Activated naive CD8-positive, alpha-beta T cell treated with anti-CD3 and anti-CD28 coated beads, Interleukin-2, amount 50 U/mL, for 24 hours (primary cell): ENCODE measurements at regions not wholly inside any gene's neighbourhood (a gene's known extent, or its start where the extent isn't known, plus 50 kb on each side); places are given as distances from the start of the nearest gene placed in this dataset.

Experiments
- ATAC-seq: fragments of 150-1000 bp; cut with Tn5 transposase; one replicate; pipeline ENCODE4 v1.10.0; 2021
- DNase-seq: peaks from one replicate; pipeline ENCODE4 v3.0.0; 2021
- H3K27ac Mint-ChIP-seq: one replicate; pipeline ENCODE4 v1.8.0; 2021; ENCODE audit warnings: mild to moderate bottlenecking, mixed read lengths
- H3K27me3 Mint-ChIP-seq: one replicate; pipeline ENCODE4 v1.8.0; 2021; ENCODE audit warnings: mixed read lengths
- H3K36me3 Mint-ChIP-seq: one replicate; pipeline ENCODE4 v1.8.0; 2021; ENCODE audit warnings: low read depth, mixed read lengths
- H3K4me1 Mint-ChIP-seq: one replicate; pipeline ENCODE4 v1.8.0; 2021; ENCODE audit warnings: mixed read lengths
- H3K4me3 Mint-ChIP-seq: one replicate; pipeline ENCODE4 v1.8.0; 2021; ENCODE audit warnings: mild to moderate bottlenecking, moderate library complexity, mixed read lengths
- H3K9me3 Mint-ChIP-seq: one replicate; pipeline ENCODE4 v1.8.0; 2021; ENCODE audit warnings: mixed read lengths

DNA sequence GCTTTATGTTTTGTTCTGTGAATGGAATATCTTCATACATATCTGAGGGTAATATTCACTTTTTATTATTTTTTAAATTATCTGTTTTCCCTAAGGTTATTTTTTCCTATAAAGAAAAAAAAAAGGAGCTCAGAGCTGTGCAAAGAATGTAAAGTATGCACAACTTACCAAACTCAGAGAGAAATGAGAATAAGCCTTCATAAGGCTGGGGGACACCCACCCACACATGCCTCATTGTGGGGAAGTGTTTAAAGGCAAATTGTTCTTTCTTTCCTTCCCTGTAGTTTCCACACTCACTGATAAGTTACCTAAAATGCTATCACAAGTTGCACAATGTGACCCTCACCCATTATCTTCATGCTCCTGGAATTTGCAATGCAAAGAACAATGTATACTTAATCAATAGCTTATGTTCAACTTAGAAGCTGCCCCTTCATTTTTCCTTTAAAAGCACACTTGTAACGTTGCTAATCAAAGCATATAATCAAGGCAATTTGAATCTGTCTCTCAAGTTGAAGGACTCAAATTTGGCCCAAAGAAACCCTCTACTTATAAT, 108.1 kb downstream of the GNAT3 start:
- ATAC-seq (no peak), DNase-seq (no peak)
- Mint-ChIP-seq H3K4me1 (no peaks in the 10 kb centered on the region), H3K36me3 (no peaks in the 10 kb centered on the region), H3K27ac (no peak overlapping the region), H3K27me3 (no peaks in the 10 kb centered on the region), H3K4me3 (no peak overlapping the region), H3K9me3 (peaks cover 5% of the 10 kb centered on the region)

GRCh38 chr7:80401708-80402107, 110.2 kb downstream of the GNAT3 start:
- Mint-ChIP-seq H3K27me3 (no peaks in the 10 kb centered on the region), H3K27ac (no peak overlapping the region), H3K4me1 (no peaks in the 10 kb centered on the region), H3K9me3 (peaks cover 5% of the 10 kb centered on the region), H3K4me3 (no peak overlapping the region), H3K36me3 (no peaks in the 10 kb centered on the region)
- DNase-seq = no peak
- ATAC-seq = no peak

GRCh38 chr7:80393786-80394185, 118.1 kb downstream of the GNAT3 start:
- no peak overlapping the region for H3K4me3 Mint-ChIP-seq
- H3K27me3 Mint-ChIP-seq = no peaks in the 10 kb centered on the region
- H3K27ac Mint-ChIP-seq = no peak overlapping the region
- H3K9me3 Mint-ChIP-seq = no peaks in the 10 kb centered on the region
- H3K36me3 Mint-ChIP-seq = no peaks in the 10 kb centered on the region
- ATAC-seq (no peak), DNase-seq (no peak)
- H3K4me1 Mint-ChIP-seq = no peaks in the 10 kb centered on the region

DNA sequence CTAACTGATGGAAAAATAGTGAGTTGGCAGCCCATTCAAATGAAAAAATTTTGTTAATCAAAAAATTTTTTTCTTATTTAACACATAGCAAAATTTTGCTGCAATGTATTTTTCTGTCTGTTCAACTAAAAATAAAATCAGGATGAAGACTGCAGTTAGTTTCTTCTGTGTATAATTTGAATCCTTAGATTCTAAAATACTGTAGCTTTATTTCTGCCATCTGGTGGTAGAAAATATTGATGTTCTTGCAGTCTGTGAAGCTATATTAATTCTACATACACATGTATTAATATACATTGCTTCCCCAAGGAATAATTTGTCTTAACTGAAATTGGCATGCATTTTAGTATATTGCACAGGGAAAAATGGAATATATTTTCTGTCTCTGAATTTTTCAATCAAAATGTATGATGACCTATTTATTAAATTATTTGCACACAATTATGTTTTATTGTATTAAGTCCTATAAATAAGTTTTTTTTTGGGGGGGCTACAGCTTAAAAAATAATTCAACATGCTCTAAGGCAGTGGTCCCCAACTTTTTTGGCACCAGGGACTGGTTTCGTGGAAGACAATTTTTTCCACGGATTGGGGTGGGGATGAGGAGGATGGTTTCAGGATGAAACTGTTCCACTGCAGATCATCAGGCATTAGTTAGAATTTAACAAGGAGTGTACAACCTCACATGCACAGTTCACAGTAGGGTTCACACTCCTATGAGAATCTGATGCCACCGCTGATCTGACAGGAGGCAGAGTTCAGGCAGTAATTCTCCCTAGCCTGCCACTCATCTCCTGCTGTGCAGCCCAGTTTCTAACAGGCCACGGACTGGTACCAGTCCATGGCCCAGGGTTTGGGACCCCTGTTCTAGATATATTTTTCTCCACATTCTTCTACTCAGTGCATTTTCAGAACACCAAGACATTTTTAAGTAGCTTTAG, 119.4 kb downstream of the GNAT3 start:
- Mint-ChIP-seq H3K27me3 (no peaks in the 10 kb centered on the region), H3K36me3 (no peaks in the 10 kb centered on the region), H3K4me1 (no peaks in the 10 kb centered on the region), H3K4me3 (no peak overlapping the region), H3K27ac (no peak overlapping the region), H3K9me3 (no peaks in the 10 kb centered on the region)
- no peak for DNase-seq
- ATAC-seq = no peak

- ATAC-seq (no peak), DNase-seq (no peak)
- no peak overlapping the region for H3K27ac Mint-ChIP-seq
Observed at GRCh38 chr7:80387634-80388193, 124.2 kb downstream of the GNAT3 start.

DNA sequence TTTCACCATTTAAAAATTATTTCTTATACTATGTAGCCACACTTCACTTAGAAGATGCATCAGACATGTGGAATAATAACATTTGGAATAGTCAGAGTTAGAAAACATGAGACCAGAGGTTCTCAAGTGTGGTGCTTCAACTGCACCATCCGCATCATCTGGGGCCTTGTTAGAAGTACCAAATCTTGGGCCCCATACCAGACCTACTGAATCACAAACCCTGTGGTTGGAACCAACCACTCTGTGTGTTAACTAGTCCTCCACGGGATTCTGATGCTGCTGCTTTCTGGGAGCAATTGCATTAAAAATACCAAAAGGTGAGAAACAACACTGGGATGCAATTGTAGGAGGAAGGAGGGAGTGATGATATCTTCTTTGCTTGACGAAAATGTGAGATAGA, 125.2 kb downstream of the GNAT3 start:
- H3K9me3 Mint-ChIP-seq = no peaks in the 10 kb centered on the region
- no peak overlapping the region for H3K27ac Mint-ChIP-seq
- H3K36me3 Mint-ChIP-seq = no peaks in the 10 kb centered on the region
- no peak for ATAC-seq
- H3K4me1 Mint-ChIP-seq = no peaks in the 10 kb centered on the region
- H3K27me3 Mint-ChIP-seq = no peaks in the 10 kb centered on the region
- DNase-seq = no peak
- no peak overlapping the region for H3K4me3 Mint-ChIP-seq

More at GRCh38 chr7:80387634-80388193, 124.2 kb downstream of the GNAT3 start:
- Mint-ChIP-seq H3K9me3 (no peaks in the 10 kb centered on the region), H3K4me3 (no peak overlapping the region), H3K27me3 (no peaks in the 10 kb centered on the region), H3K4me1 (no peaks in the 10 kb centered on the region), H3K36me3 (no peaks in the 10 kb centered on the region)

GRCh38 chr7:80385508-80385907, 126.4 kb downstream of the GNAT3 start:
- no peaks in the 10 kb centered on the region for H3K27me3 Mint-ChIP-seq
- no peaks in the 10 kb centered on the region for H3K9me3 Mint-ChIP-seq
- H3K4me1 Mint-ChIP-seq = no peaks in the 10 kb centered on the region
- DNase-seq = no peak
- no peaks in the 10 kb centered on the region for H3K36me3 Mint-ChIP-seq
- no peak for ATAC-seq
- no peak overlapping the region for H3K27ac Mint-ChIP-seq
- H3K4me3 Mint-ChIP-seq = no peak overlapping the region

GRCh38 chr7:80380957-80381356, 130.9 kb downstream of the GNAT3 start:
- no peaks in the 10 kb centered on the region for H3K27me3 Mint-ChIP-seq
- H3K4me3 Mint-ChIP-seq = no peak overlapping the region
- H3K9me3 Mint-ChIP-seq = peaks cover 4% of the 10 kb centered on the region
- no peak for ATAC-seq
- H3K36me3 Mint-ChIP-seq = no peaks in the 10 kb centered on the region
- no peak for DNase-seq
- no peaks in the 10 kb centered on the region for H3K4me1 Mint-ChIP-seq
- no peak overlapping the region for H3K27ac Mint-ChIP-seq

- no peak for ATAC-seq
- no peak for DNase-seq
- no peak overlapping the region for H3K27ac Mint-ChIP-seq
- no peaks in the 10 kb centered on the region for H3K36me3 Mint-ChIP-seq
- no peaks in the 10 kb centered on the region for H3K4me1 Mint-ChIP-seq
- peaks cover 4% of the 10 kb centered on the region for H3K9me3 Mint-ChIP-seq
- H3K27me3 Mint-ChIP-seq = no peaks in the 10 kb centered on the region
- H3K4me3 Mint-ChIP-seq = no peak overlapping the region
Observed at GRCh38 chr7:80379034-80379982, 132.6 kb downstream of the GNAT3 start.

GRCh38 chr7:80374321-80374720, 137.5 kb downstream of the GNAT3 start:
- Mint-ChIP-seq H3K9me3 (peaks cover 7% of the 10 kb centered on the region), H3K27me3 (no peaks in the 10 kb centered on the region), H3K27ac (no peak overlapping the region), H3K4me1 (no peaks in the 10 kb centered on the region), H3K36me3 (no peaks in the 10 kb centered on the region), H3K4me3 (no peak overlapping the region)
- no peak for ATAC-seq
- no peak for DNase-seq

- Mint-ChIP-seq H3K4me1 (no peaks in the 10 kb centered on the region), H3K36me3 (no peaks in the 10 kb centered on the region), H3K4me3 (no peak overlapping the region), H3K9me3 (peaks cover 9% of the 10 kb centered on the region), H3K27me3 (no peaks in the 10 kb centered on the region), H3K27ac (no peak overlapping the region)
- ATAC-seq (no peak), DNase-seq (no peak)
Observed at GRCh38 chr7:80373429-80374032, 138.3 kb downstream of the GNAT3 start.

- Mint-ChIP-seq H3K27me3 (no peaks in the 10 kb centered on the region), H3K27ac (no peak overlapping the region), H3K4me3 (no peak overlapping the region), H3K9me3 (peaks cover 9% of the 10 kb centered on the region), H3K4me1 (no peaks in the 10 kb centered on the region), H3K36me3 (no peaks in the 10 kb centered on the region)
- ATAC-seq (no peak), DNase-seq (no peak)
Observed at GRCh38 chr7:80372415-80372814, 139.4 kb downstream of the GNAT3 start.

DNA sequence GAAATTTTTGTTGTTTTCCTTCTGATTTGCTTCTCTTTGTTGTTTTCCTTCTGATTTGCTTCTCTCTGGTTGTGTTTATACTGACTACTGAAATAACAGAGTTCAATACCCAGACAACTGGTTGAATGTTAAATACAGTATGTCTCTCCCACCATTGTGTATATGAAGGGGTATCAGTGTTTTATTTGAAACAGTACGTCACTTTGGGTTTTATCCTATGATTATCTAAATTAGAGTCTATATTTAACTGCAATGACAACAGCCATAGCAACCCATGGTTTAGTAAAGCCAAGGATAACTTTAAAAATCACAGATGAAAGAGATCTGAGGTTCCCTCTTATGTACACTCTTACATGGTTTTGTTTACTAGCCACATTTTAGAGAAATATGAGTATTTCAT, 141.3 kb downstream of the GNAT3 start:
- ATAC-seq (no peak), DNase-seq (no peak)
- Mint-ChIP-seq H3K4me1 (no peaks in the 10 kb centered on the region), H3K27me3 (no peaks in the 10 kb centered on the region), H3K36me3 (no peaks in the 10 kb centered on the region), H3K4me3 (no peak overlapping the region), H3K9me3 (peaks cover 8% of the 10 kb centered on the region), H3K27ac (no peak overlapping the region)

DNA sequence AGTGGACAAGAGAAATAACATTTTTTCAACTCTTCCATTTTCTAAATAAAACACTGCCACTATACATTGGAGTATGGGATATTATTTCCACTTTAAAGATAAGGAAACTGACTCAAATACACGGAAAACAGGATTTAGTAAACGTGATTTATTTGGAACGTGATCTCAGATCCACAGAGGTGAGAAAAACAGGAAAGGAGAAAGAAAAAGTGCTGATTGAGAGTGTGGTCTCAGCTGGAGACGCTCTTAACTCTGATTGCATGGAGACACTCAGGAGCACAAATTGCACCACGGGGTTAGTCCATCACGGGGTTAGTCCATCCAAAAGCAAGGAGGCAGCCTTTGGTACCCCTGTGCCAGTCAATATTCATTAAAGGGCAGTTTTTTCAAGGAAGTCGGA, 142.5 kb downstream of the GNAT3 start:
- Mint-ChIP-seq H3K27me3 (no peaks in the 10 kb centered on the region), H3K4me1 (no peaks in the 10 kb centered on the region), H3K27ac (no peak overlapping the region), H3K4me3 (no peak overlapping the region), H3K36me3 (no peaks in the 10 kb centered on the region), H3K9me3 (peaks cover 8% of the 10 kb centered on the region)
- ATAC-seq (no peak), DNase-seq (no peak)
